Activated CD4-positive, alpha-beta T cell treated with anti-CD3 and anti-CD28 coated beads, Interleukin-2, amount 50 U/mL, for 24 hours (primary cell): ENCODE measurements at regions not wholly inside any gene's neighbourhood (a gene's known extent, or its start where the extent isn't known, plus 50 kb on each side); places are given as distances from the start of the nearest gene placed in this dataset.

Source experiments
- DNase-seq, 2 donors: peaks; one replicate each; pipeline ENCODE4 v3.0.0-alpha.2; 2020; ENCODE audit warnings: low read depth in 1 of 2, low spot score in 1 of 2

GRCh38 chr16:86968866-86969265 is 348.3 kb downstream of the C16orf95 start:
- no peak for DNase-seq

- no peak for DNase-seq
Observed at GRCh38 chr16:86969716-86970115, 347.5 kb downstream of the C16orf95 start.

GRCh38 chr16:86970279-86970678 is 346.9 kb downstream of the C16orf95 start:
- DNase-seq = no peak

GRCh38 chr16:86970726-86971125 is 346.5 kb downstream of the C16orf95 start:
- DNase-seq = no peak

- DNase-seq = no peak
Observed at GRCh38 chr16:86971251-86971650, 345.9 kb downstream of the C16orf95 start.

- DNase-seq = no peak
Observed at GRCh38 chr16:86974120-86974519, 343.1 kb downstream of the C16orf95 start.

GRCh38 chr16:86975445-86975844 is 341.7 kb downstream of the C16orf95 start:
- no peak for DNase-seq

- DNase-seq = no peak
Observed at GRCh38 chr16:86977076-86977676, 340.0 kb downstream of the C16orf95 start.

GRCh38 chr16:86978445-86979030 is 338.7 kb downstream of the C16orf95 start:
- no peak for DNase-seq

- no peak for DNase-seq
Observed at GRCh38 chr16:86979061-86979460, 338.1 kb downstream of the C16orf95 start.

- DNase-seq = no peak
Observed at GRCh38 chr16:86979984-86980553, 337.1 kb downstream of the C16orf95 start.

- no peak for DNase-seq
Observed at GRCh38 chr16:86980644-86981043, 336.5 kb downstream of the C16orf95 start.

GRCh38 chr16:86982347-86982596 is 334.9 kb downstream of the C16orf95 start:
- DNase-seq = no peak

- no peak for DNase-seq
Observed at GRCh38 chr16:86982912-86983311, 334.3 kb downstream of the C16orf95 start.

- DNase-seq = no peak
Observed at GRCh38 chr16:86983621-86984020, 333.6 kb downstream of the C16orf95 start.

- DNase-seq = no peak
Observed at GRCh38 chr16:86984343-86984742, 332.8 kb downstream of the C16orf95 start.

GRCh38 chr16:86984991-86985647 is 332.1 kb downstream of the C16orf95 start:
- no peak for DNase-seq

- DNase-seq = no peak
Observed at GRCh38 chr16:86985648-86986015, 331.6 kb downstream of the C16orf95 start.

GRCh38 chr16:86986136-86986535 is 331.1 kb downstream of the C16orf95 start:
- no peak for DNase-seq

- no peak for DNase-seq
Observed at GRCh38 chr16:86986809-86987487, 330.2 kb downstream of the C16orf95 start.

GRCh38 chr16:86987746-86988670 is 329.2 kb downstream of the C16orf95 start:
- no peak for DNase-seq
